ENCODE measurements at regions not wholly inside any gene's neighbourhood (a gene's known extent, or its start where the extent isn't known, plus 50 kb on each side); places are given as distances from the start of the nearest gene placed in this dataset.
"Not testable (repeated sequence)": the region's sequence is repeated elsewhere in the genome, so short reads cannot be mapped to it uniquely, and the experiment has no call there.

DNA sequence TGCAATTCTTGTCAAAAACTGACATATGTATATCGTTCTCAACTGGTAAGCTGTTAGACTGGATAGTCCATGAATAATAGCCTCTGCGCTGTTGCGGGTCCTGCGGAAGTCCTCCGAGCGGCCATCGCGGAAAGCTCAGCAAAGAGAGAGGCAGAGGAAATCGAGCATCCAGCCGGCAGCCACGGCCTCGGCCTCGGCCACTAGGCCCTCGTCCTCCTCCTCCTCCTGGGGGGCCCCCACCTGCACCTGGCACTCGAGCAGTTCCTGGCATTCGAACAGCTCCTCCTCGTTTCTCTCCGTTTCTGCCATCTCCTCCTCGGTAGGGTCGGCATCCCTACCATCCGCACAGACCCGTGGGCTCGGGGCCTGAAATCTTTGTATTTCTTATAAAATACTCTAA, 111.2 kb upstream of the CYLC1 start:
- not testable (repeated sequence) for DNase-seq

DNA sequence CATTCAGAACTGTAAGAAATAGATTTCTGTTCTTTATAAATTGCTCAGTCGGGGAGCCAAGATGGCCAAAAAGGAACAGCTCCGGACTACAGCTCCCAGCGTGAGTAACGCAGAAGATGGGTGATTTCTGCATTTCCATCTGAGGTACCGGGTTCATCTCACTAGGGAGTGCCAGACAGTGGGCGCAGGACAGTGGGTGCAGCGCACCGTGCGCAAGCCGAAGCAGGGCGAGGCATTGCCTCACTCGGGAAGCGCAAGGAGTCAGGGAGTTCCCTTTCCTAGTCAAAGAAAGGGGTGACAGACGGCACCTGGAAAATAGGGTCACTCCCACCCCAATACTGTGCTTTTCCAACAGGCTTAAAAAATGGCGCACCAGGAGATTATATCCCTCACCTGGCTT, 110.5 kb upstream of the CYLC1 start:
- DNase-seq: not testable (repeated sequence)

DNA sequence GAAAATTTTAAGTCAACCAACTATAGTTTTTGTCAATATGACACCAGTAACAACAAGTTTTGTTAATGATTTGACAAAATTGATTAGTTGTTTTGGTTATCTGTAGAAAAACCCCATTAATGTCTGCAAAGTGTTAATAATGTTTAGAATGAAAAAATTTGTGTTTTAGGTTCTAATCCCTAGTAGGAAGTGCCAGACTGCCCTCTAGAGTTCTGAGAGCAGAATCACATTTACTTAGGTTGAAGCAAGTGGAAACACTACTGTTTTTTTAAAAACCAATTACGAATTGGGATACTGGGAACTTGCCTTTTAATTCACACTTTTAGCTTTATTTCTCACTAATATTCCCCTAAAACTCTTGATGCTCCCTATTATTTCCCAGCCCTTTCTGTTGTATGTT, 101.1 kb upstream of the CYLC1 start:
- DNase-seq: peak in 2 of 4 experiments; percentile 0 to 5

DNA sequence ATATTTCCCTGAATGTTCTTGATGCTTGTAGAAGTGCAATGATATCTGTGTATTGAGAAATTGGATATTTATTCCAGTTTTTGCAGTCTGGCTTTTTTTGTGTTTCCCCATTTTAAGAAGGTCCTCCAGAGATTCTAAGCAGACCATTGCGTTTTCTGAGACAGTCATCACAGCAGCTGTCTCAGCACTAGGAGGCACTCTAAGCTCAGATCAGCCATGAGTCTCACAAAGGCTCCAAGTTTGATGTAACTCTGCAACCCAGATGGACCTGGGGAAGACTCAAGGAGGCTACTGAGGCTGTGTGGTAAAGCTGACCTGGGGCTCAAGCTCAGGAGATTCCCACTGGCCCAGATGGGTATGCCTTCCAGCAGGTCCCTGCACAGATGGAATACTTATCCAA, 89.3 kb upstream of the CYLC1 start:
- peak in 1 of 4 experiments; percentile 1 for DNase-seq

Measured in suppressor macrophage (primary cell).